H1 (cell line): ENCODE measurements at regions not wholly inside any gene's neighbourhood (a gene's known extent, or its start where the extent isn't known, plus 50 kb on each side); places are given as distances from the start of the nearest gene placed in this dataset.

Experiments used
- CTCF ChIA-PET: fragments of 300-600 bp; sonication (Branson Sonifier 250); formaldehyde crosslinking; loops from one replicate; lab custom pipeline; 2021; ENCODE audit not compliant: partially characterized antibody; lab: Charles Lee
- POLR2A ChIA-PET: fragments of 300-600 bp; sonication (Branson Sonifier 250); formaldehyde crosslinking; loops from one replicate; lab custom pipeline; 2021; ENCODE audit warnings: inconsistent platforms; ENCODE audit not compliant: partially characterized antibody; lab: Charles Lee
- DNase-seq, 2 experiments: peaks; one replicate each; pipeline versions ENCODE4 v3.0.0 to v3.0.0-alpha.2; 2010 to 2022; ENCODE audit warnings: low spot score in 2 of 2, low read depth in 1 of 2, mixed read lengths in 1 of 2
- FAIRE-seq: peaks from 2 replicates; lab custom pipeline; 2011; peaks lifted over from hg19 to GRCh38; lab: Jason Lieb, UNC
- H2AFZ ChIP-seq: 2 replicates; pipeline ENCODE4 v1.8.1; 2012; ENCODE audit warnings: low read length, inconsistent platforms
- H2AK5ac ChIP-seq: 2 replicates; pipeline ENCODE4 v1.6.1; 2013; ENCODE audit warnings: low read depth, low read length
- H2BK120ac ChIP-seq: replicated peaks from 2 replicates; pipeline ENCODE3; 2013; ENCODE audit warnings: low read depth, low read length, inconsistent platforms
- H2BK12ac ChIP-seq: 2 replicates; pipeline ENCODE4 v1.6.1; 2013; ENCODE audit warnings: low read depth, low read length
- H2BK15ac ChIP-seq: 2 replicates; pipeline ENCODE4 v1.6.1; 2013; ENCODE audit warnings: low read length
- H2BK20ac ChIP-seq: 2 replicates; pipeline ENCODE4 v1.6.1; 2013; ENCODE audit warnings: low read length
- H2BK5ac ChIP-seq: 2 replicates; pipeline ENCODE4 v1.6.1; 2013; ENCODE audit warnings: low read depth, low read length
- H3K14ac ChIP-seq: 2 replicates; pipeline ENCODE4 v1.6.1; 2013; ENCODE audit warnings: inconsistent platforms; ENCODE audit not compliant: insufficient read length
- H3K18ac ChIP-seq: 2 replicates; pipeline ENCODE4 v1.6.1; 2013; ENCODE audit warnings: low read length; ENCODE audit errors: extremely low read depth
- H3K23ac ChIP-seq: 2 replicates; pipeline ENCODE4 v1.6.1; 2013; ENCODE audit warnings: inconsistent platforms; ENCODE audit not compliant: insufficient read length
- H3K23me2 ChIP-seq: 2 replicates; pipeline ENCODE4 v1.6.1; 2013; ENCODE audit warnings: low read depth, low read length
- H3K27ac ChIP-seq: 2 replicates; pipeline ENCODE4 v1.6.1; 2011; ENCODE audit warnings: low read depth, low read length, inconsistent platforms
- H3K27me3 ChIP-seq, 4 experiments: replicated peaks in 1 of 4; 1 replicate in 1 of 4; 2 replicates in 3 of 4; pipeline versions ENCODE4 v1.6.1 to v1.8.1; 2011 to 2013; ENCODE audit warnings: low read length in 3 of 4, mild to moderate bottlenecking in 3 of 4, inconsistent platforms in 2 of 4, mixed read lengths in 2 of 4, moderate library complexity in 1 of 4; ENCODE audit not compliant: control insufficient read depth in 3 of 4, insufficient read depth in 3 of 4; ENCODE audit errors: extremely low read depth in 1 of 4
- H3K36me3 ChIP-seq, 4 experiments: 2 replicates each; pipeline versions ENCODE4 v1.6.1 to v1.8.1; 2011 to 2013; ENCODE audit warnings: mild to moderate bottlenecking in 4 of 4, low read length in 3 of 4, moderate library complexity in 2 of 4, control low read depth in 1 of 4, inconsistent platforms in 1 of 4; ENCODE audit not compliant: insufficient read depth in 4 of 4, control insufficient read depth in 2 of 4
- H3K4ac ChIP-seq: replicated peaks from 2 replicates; pipeline ENCODE3; 2013; ENCODE audit warnings: low read length, low read depth, mixed read lengths, inconsistent platforms; ENCODE audit not compliant: insufficient read length
- H3K4me1 ChIP-seq, 4 experiments: replicated peaks in 1 of 4; 1 replicate in 1 of 4; 2 replicates in 3 of 4; pipeline versions ENCODE4 v1.6.1 to v1.8.1; 2011 to 2013; ENCODE audit warnings: low read length in 3 of 4, inconsistent platforms in 2 of 4, mixed read lengths in 1 of 4; ENCODE audit not compliant: insufficient read depth in 4 of 4, control insufficient read depth in 3 of 4
- H3K4me2 ChIP-seq, 2 experiments: 2 replicates each; pipeline versions ENCODE4 v1.6.1 to v1.8.1; 2011 to 2013; ENCODE audit warnings: low read depth in 2 of 2, low read length in 2 of 2, control low read depth in 1 of 2, inconsistent platforms in 1 of 2, mild to moderate bottlenecking in 1 of 2; ENCODE audit not compliant: insufficient read depth in 1 of 2
- H3K4me3 ChIP-seq, 4 experiments: fragments of 200-600, 300-600 bp in 1 of 4; sonication (generic), shearing (Covaris generic), sonication (Bioruptor Twin) in 1 of 4; 2 replicates each; pipeline versions ENCODE4 v1.5.1 to v1.8.1; 2011 to 2016; ENCODE audit warnings: low read length in 4 of 4, low read depth in 3 of 4, control low read depth in 2 of 4, inconsistent platforms in 2 of 4, mild to moderate bottlenecking in 2 of 4, mixed read lengths in 1 of 4, moderate library complexity in 1 of 4; ENCODE audit not compliant: insufficient read depth in 2 of 4; ENCODE audit errors: extremely low read depth in 1 of 4
- H3K56ac ChIP-seq: replicated peaks from 2 replicates; pipeline ENCODE3; 2013; ENCODE audit warnings: low read depth, mild to moderate bottlenecking, mixed read lengths, low read length, inconsistent platforms; ENCODE audit not compliant: insufficient read length
- H3K79me1 ChIP-seq: 2 replicates; pipeline ENCODE4 v1.6.1; 2013; ENCODE audit warnings: low read depth, low read length, control low read depth
- H3K79me2 ChIP-seq, 2 experiments: 2 replicates each; pipeline versions ENCODE4 v1.6.1 to v1.8.1; 2012 to 2013; ENCODE audit warnings: low read length in 2 of 2, mild to moderate bottlenecking in 2 of 2, inconsistent platforms in 1 of 2; ENCODE audit not compliant: insufficient read depth in 2 of 2, control insufficient read depth in 1 of 2
- H3K9ac ChIP-seq, 4 experiments: replicated peaks in 1 of 4; 1 replicate in 1 of 4; 2 replicates in 3 of 4; pipeline versions ENCODE4 v1.6.1 to v1.8.1; 2011 to 2013; ENCODE audit warnings: low read depth in 3 of 4, low read length in 3 of 4, control low read depth in 2 of 4, mild to moderate bottlenecking in 2 of 4, moderate library complexity in 2 of 4, inconsistent platforms in 1 of 4; ENCODE audit errors: extremely low read depth in 1 of 4
- H3K9me3 ChIP-seq, 2 experiments: 2 replicates each; pipeline versions ENCODE4 v1.6.1 to v1.8.1; 2012 to 2013; ENCODE audit warnings: mild to moderate bottlenecking in 2 of 2, moderate library complexity in 2 of 2, control low read depth in 1 of 2, inconsistent platforms in 1 of 2, low read depth in 1 of 2, low read length in 1 of 2, mixed read lengths in 1 of 2; ENCODE audit not compliant: insufficient read depth in 2 of 2
- H4K20me1 ChIP-seq, 2 experiments: replicated peaks in 1 of 2; 2 replicates each; pipeline versions ENCODE3 to v1.8.1; 2011 to 2013; ENCODE audit warnings: inconsistent platforms in 2 of 2, low read length in 2 of 2, mild to moderate bottlenecking in 1 of 2; ENCODE audit not compliant: insufficient read depth in 2 of 2, control insufficient read depth in 1 of 2
- H4K5ac ChIP-seq: 2 replicates; pipeline ENCODE4 v1.6.1; 2013; ENCODE audit warnings: low read length, low read depth, mixed read lengths, inconsistent platforms; ENCODE audit not compliant: insufficient read length
- H4K8ac ChIP-seq: 2 replicates; pipeline ENCODE4 v1.8.0; 2013; ENCODE audit warnings: mild to moderate bottlenecking, moderate library complexity, low read length, inconsistent platforms; ENCODE audit not compliant: insufficient read depth; ENCODE audit errors: extremely low read depth
- H4K91ac ChIP-seq: replicated peaks from 2 replicates; pipeline ENCODE3; 2013; ENCODE audit warnings: low read length, mixed read lengths, inconsistent platforms; ENCODE audit not compliant: insufficient read length
- CHD2 ChIP-seq: IDR thresholded peaks from 2 replicates; pipeline ENCODE4 v1.6.1; 2012; ENCODE audit warnings: low read length, improper control_type of control experiment
- KDM1A ChIP-seq: fragments of 200-600, 300-600 bp; sonication (generic); IDR thresholded peaks from 2 replicates; pipeline ENCODE4 v1.7.1; 2016; ENCODE audit warnings: mild to moderate bottlenecking, low read length, borderline replicate concordance
- SIRT6 ChIP-seq: IDR thresholded peaks from one replicate; pipeline ENCODE4 v1.7.1; 2012; ENCODE audit warnings: low read length, inconsistent platforms
- YY1 ChIP-seq: IDR thresholded peaks from 2 replicates; pipeline ENCODE4 v1.6.1; 2011; ENCODE audit warnings: low read depth, mild to moderate bottlenecking, low read length
- WGBS, 2 experiments: shearing (Covaris generic) in 1 of 2; methylation state at CpG; one replicate each; pipeline versions ENCODE4 v1.1.6 to v1.1.7; 2013 to 2015; ENCODE audit warnings: low lambda C conversion rate in 2 of 2, mixed read lengths in 2 of 2, inconsistent platforms in 1 of 2, low coverage in 1 of 2, missing lambda C conversion rate in 1 of 2; ENCODE audit not compliant: insufficient replicate concordance in 2 of 2, insufficient coverage in 1 of 2, insufficient read length in 1 of 2; ENCODE audit errors: extremely low coverage in 1 of 2, missing lambda C conversion rate in 1 of 2; 5-methylcytosine and 5-hydroxymethylcytosine counted together

- H3K23me2 ChIP-seq = no peaks in the 10 kb centered on the region
- H2BK12ac ChIP-seq = no peak overlapping the region
- no peaks in the 10 kb centered on the region for H4K20me1 ChIP-seq
- no peak overlapping the region for H3K18ac ChIP-seq
- H3K14ac ChIP-seq = no peak overlapping the region
- H3K36me3 ChIP-seq = no peaks in the 10 kb centered on the region
- H3K56ac ChIP-seq = no peak overlapping the region
- H3K4ac ChIP-seq = no peak overlapping the region
- H3K27me3 ChIP-seq = no peaks in the 10 kb centered on the region
- H4K8ac ChIP-seq = no peak overlapping the region
- CTCF ChIA-PET = no interaction called here
- H2BK15ac ChIP-seq = no peak overlapping the region
- no peaks in the 10 kb centered on the region for H3K79me2 ChIP-seq
- no peak overlapping the region for H4K91ac ChIP-seq
- no peak for FAIRE-seq
- no peak overlapping the region for H2AK5ac ChIP-seq
- no peak overlapping the region for H3K9ac ChIP-seq
- DNase-seq = no peak
- H3K27ac ChIP-seq = no peak overlapping the region
- H3K4me2 ChIP-seq = no peak overlapping the region
- H2BK5ac ChIP-seq = no peak overlapping the region
- no peak overlapping the region for H3K4me3 ChIP-seq
- H2BK120ac ChIP-seq = no peak overlapping the region
- peaks cover 0 to 6% (median 0%) of the 10 kb centered on the region in 4 experiments; a peak in 2 of 7 replicates for H3K4me1 ChIP-seq
- H4K5ac ChIP-seq = no peak overlapping the region
- POLR2A ChIA-PET = no interaction called here
- H2BK20ac ChIP-seq = no peak overlapping the region
- 80% methylated on average over 4 of the region's 4 CpGs; no CpG with 5 or more reads in 1 of the 2 experiments for WGBS, 2 experiments
- 0 out of 2 replicates have a peak, but pooled peaks have one; percentile 44 for TF ChIP-seq YY1
- no peak for TF ChIP-seq CHD2
- no peak for TF ChIP-seq SIRT6
- no peak for TF ChIP-seq KDM1A
- H3K79me1 ChIP-seq = no peaks in the 10 kb centered on the region
- no peaks in the 10 kb centered on the region; a peak in 1 of 4 replicates for H3K9me3 ChIP-seq
- no peak overlapping the region for H3K23ac ChIP-seq
- H2AFZ ChIP-seq = peak overlapping the region; percentile 83
Observed at GRCh38 chr3:144502402-144502801, 530.8 kb downstream of the DIPK2A start.
